Naive thymus-derived CD4-positive, alpha-beta T cell (primary cell): ENCODE measurements at regions not wholly inside any gene's neighbourhood (a gene's known extent, or its start where the extent isn't known, plus 50 kb on each side); places are given as distances from the start of the nearest gene placed in this dataset.

Experiments
- ATAC-seq: fragments of 150-1000 bp; cut with Tn5 transposase; 2 replicates; pipeline ENCODE4 v1.10.0; 2021; ENCODE audit warnings: mild to moderate bottlenecking, moderate library complexity
- CTCF ChIA-PET: fragments of 350-600 bp; sonication (Branson Sonifier 250); formaldehyde crosslinking; loops from one replicate; lab custom pipeline; 2021; ENCODE audit warnings: antibody characterized with exemption; lab: Charles Lee
- POLR2A ChIA-PET: fragments of 350-600 bp; sonication (Branson Sonifier 250); formaldehyde crosslinking; loops from one replicate; lab custom pipeline; 2021; ENCODE audit warnings: antibody characterized with exemption, inconsistent platforms; lab: Charles Lee
- DNase-seq, 9 donors: peaks; one replicate each; pipeline versions ENCODE4 v3.0.0 to v3.0.0-alpha.2; 2020 to 2022; ENCODE audit warnings: mixed read lengths in 1 of 9
- H3K27ac ChIP-seq: one replicate; pipeline ENCODE4 v1.7.0; 2013; ENCODE audit warnings: mild to moderate bottlenecking, low read depth, low read length, moderate library complexity
- H3K27me3 ChIP-seq, 2 donors: one replicate each; pipeline ENCODE4 v1.7.0; 2013; ENCODE audit warnings: low read length in 2 of 2, mild to moderate bottlenecking in 2 of 2, moderate library complexity in 2 of 2; ENCODE audit not compliant: control insufficient read depth in 2 of 2, insufficient read depth in 2 of 2
- H3K36me3 ChIP-seq, 3 experiments: 1 replicate in 2 of 3; 2 replicates in 1 of 3; pipeline ENCODE4 v1.7.0; 2013; ENCODE audit warnings: low read length in 3 of 3, mild to moderate bottlenecking in 3 of 3, moderate library complexity in 1 of 3; ENCODE audit not compliant: insufficient read depth in 3 of 3, control insufficient read depth in 2 of 3
- H3K4me1 ChIP-seq, 2 donors: one replicate each; pipeline ENCODE4 v1.7.0; 2013; ENCODE audit warnings: low read length in 2 of 2, mild to moderate bottlenecking in 2 of 2, moderate library complexity in 1 of 2; ENCODE audit not compliant: control insufficient read depth in 2 of 2, insufficient read depth in 2 of 2
- H3K4me3 ChIP-seq: 2 replicates; pipeline ENCODE4 v1.7.0; 2013; ENCODE audit warnings: mild to moderate bottlenecking, low read length
- H3K9me3 ChIP-seq, 3 experiments: 1 replicate in 2 of 3; 2 replicates in 1 of 3; pipeline ENCODE4 v1.7.0; 2013; ENCODE audit warnings: low read length in 3 of 3; ENCODE audit not compliant: control insufficient read depth in 2 of 3
- H3K27ac Mint-ChIP-seq, 9 donors: one replicate each; pipeline ENCODE4 v1.8.0; 2020 to 2022; ENCODE audit warnings: mixed read lengths in 9 of 9, mild to moderate bottlenecking in 8 of 9, moderate library complexity in 5 of 9, inconsistent platforms in 2 of 9
- H3K27me3 Mint-ChIP-seq, 5 donors: one replicate each; pipeline ENCODE4 v1.8.0; 2021 to 2022; ENCODE audit warnings: mixed read lengths in 5 of 5, mild to moderate bottlenecking in 1 of 5
- H3K36me3 Mint-ChIP-seq, 5 donors: one replicate each; pipeline ENCODE4 v1.8.0; 2020 to 2022; ENCODE audit warnings: mixed read lengths in 5 of 5, mild to moderate bottlenecking in 3 of 5, inconsistent platforms in 1 of 5
- H3K4me1 Mint-ChIP-seq, 7 donors: one replicate each; pipeline ENCODE4 v1.8.0; 2020 to 2022; ENCODE audit warnings: mixed read lengths in 7 of 7, mild to moderate bottlenecking in 3 of 7, inconsistent platforms in 1 of 7
- H3K4me3 Mint-ChIP-seq, 10 donors: one replicate each; pipeline ENCODE4 v1.8.0; 2020 to 2022; ENCODE audit warnings: mild to moderate bottlenecking in 10 of 10, mixed read lengths in 10 of 10, moderate library complexity in 6 of 10, inconsistent platforms in 2 of 10
- H3K9me3 Mint-ChIP-seq, 11 donors: one replicate each; pipeline ENCODE4 v1.8.0; 2020 to 2022; ENCODE audit warnings: mixed read lengths in 11 of 11, mild to moderate bottlenecking in 4 of 11, inconsistent platforms in 1 of 11, moderate library complexity in 1 of 11
- intact Hi-C, 2 donors: fragments of 100-400 bp; cut with micrococcal nuclease; formaldehyde crosslinking; loops; one replicate each; pipeline ENCODE4 v1.15.1; 2023

DNA sequence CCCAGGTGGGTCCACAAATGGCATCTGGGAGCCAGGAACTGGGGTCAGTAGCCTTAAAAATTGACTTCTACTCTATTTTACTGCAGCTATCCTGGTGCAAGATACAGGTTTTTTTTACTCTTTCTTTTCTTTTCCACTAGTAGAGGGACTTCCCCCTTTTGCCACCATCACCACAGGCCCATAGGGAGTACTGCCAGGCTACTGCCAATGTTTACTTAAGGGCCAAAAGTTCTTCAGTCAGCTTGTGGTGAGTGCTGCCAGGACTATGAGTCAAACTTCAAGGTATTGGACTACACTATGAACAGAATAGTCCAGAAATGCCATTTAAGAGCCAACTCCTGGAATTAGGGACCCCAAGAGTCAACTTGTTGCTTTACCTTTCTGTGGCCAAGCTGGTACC lies 94.7 kb downstream of the EDA2R start:
- CTCF ChIA-PET = no interaction called here
- POLR2A ChIA-PET = no interaction called here
- H3K27me3 Mint-ChIP-seq = no peaks in the 10 kb centered on the region
- no peaks in the 10 kb centered on the region for H3K4me1 Mint-ChIP-seq
- no peak overlapping the region for H3K27ac Mint-ChIP-seq
- Histone ChIP-seq H3K27ac (no peak overlapping the region), H3K27me3 (no peaks in the 10 kb centered on the region), H3K4me1 (no peaks in the 10 kb centered on the region), H3K4me3 (no peak overlapping the region), H3K9me3 (no peaks in the 10 kb centered on the region), H3K36me3 (no peaks in the 10 kb centered on the region)
- DNase-seq (no peak), ATAC-seq (no peak)
- no peak overlapping the region for H3K4me3 Mint-ChIP-seq
- intact Hi-C loops = no loop called here
- H3K9me3 Mint-ChIP-seq = peaks cover 0 to 2% (median 0%) of the 10 kb centered on the region in 11 donors
- no peaks in the 10 kb centered on the region for H3K36me3 Mint-ChIP-seq

DNA sequence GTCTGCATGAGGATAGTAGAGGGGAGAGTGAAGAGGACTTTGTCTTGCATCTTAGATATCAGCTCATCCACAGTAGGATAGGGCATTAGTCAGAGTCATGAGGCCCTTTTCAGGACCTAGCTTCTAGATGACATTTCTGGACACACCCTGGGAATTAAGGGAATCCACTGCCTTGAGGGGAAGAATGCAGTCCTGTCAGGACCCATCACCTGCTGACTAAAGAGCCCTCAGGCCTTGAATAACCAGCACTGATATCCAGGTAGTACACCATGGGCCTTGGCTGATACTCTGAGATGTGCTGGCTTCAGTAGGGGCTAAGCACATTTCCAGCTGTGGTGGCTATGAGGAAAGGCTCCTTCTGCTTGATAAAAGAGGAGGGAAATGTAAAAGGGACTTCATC lies 134.4 kb downstream of the EDA2R start:
- no peak for DNase-seq
- intact Hi-C loops = no loop called here
- Histone ChIP-seq H3K4me3 (no peak overlapping the region), H3K4me1 (no peaks in the 10 kb centered on the region), H3K36me3 (no peaks in the 10 kb centered on the region), H3K27ac (no peak overlapping the region), H3K27me3 (no peaks in the 10 kb centered on the region), H3K9me3 (no peaks in the 10 kb centered on the region)
- H3K4me3 Mint-ChIP-seq = no peak overlapping the region
- no peak for ATAC-seq
- POLR2A ChIA-PET = interaction anchor here (0.6 kb wide), 1 partner anchor 877 kb away, joined by 4 read pairs; no protein-coding TSS in a partner anchor
- no peaks in the 10 kb centered on the region for H3K36me3 Mint-ChIP-seq
- peaks cover 0 to 4% (median 0%) of the 10 kb centered on the region in 5 donors for H3K27me3 Mint-ChIP-seq
- H3K4me1 Mint-ChIP-seq = no peaks in the 10 kb centered on the region
- no peak overlapping the region for H3K27ac Mint-ChIP-seq
- H3K9me3 Mint-ChIP-seq = peaks cover 0 to 9% (median 0%) of the 10 kb centered on the region in 11 donors
- CTCF ChIA-PET = no interaction called here

DNA sequence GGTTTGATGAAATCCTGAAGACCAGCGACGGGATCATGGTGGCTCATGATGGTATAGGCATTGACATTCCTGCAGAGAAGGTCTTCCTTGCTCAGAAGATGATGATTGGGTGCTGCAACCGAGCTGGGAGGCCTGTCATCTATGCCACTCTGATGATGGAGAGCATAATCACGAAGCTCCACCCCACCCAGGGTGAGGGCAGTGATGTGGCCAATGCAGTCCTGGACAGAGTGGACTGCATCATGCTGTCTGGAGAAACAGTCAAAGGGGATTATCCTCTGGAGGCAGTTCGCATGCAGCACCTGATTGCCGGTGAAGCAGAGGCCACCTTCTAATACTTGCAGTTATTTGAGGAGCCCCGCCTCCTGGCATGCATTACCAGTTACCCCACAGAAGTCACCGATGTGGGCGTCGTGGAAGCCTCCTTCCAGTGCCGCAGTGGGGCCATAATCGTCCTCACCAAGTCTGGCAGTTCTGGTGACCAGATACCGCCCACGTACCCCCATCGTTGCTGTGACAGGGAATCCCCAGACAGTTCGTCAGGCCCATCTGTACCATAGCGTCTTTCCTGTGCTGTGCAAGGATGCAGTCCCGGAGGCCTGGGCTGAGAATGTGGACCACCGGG lies 140.1 kb downstream of the EDA2R start:
- no peak overlapping the region for H3K27ac ChIP-seq
- no peak overlapping the region for H3K27ac Mint-ChIP-seq
- no peak overlapping the region for H3K4me3 ChIP-seq
- no peaks in the 10 kb centered on the region for H3K4me1 ChIP-seq
- H3K9me3 ChIP-seq = no peaks in the 10 kb centered on the region
- intact Hi-C loops = no loop called here
- peaks cover 0 to 2% (median 0%) of the 10 kb centered on the region in 11 donors for H3K9me3 Mint-ChIP-seq
- no peaks in the 10 kb centered on the region for H3K27me3 Mint-ChIP-seq
- ChIA-PET POLR2A (no interaction called here), CTCF (no interaction called here)
- DNase-seq = no peak
- H3K27me3 ChIP-seq = no peaks in the 10 kb centered on the region
- H3K36me3 ChIP-seq = no peaks in the 10 kb centered on the region
- ATAC-seq = no peak
- no peak overlapping the region for H3K4me3 Mint-ChIP-seq
- no peaks in the 10 kb centered on the region for H3K36me3 Mint-ChIP-seq
- H3K4me1 Mint-ChIP-seq = no peaks in the 10 kb centered on the region

DNA sequence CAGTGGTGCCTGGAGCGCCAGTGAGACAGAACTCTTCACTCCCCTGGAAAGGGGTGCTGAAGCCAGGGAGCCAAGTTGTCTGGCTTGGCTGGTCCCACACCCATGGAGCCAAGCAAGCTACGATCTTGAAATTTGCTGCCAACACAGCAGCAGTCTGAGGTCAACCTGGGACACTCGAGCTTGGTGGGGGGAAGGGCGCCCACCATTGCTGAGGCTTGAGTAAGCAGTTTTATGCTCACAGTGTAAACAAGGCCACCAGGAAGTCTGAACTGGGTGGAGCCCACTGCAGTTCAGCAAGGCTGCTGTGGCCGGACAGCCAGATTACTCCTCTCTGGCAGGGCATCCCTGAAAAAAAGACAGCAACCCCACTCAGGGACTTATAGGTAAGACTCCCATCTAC lies 149.5 kb downstream of the EDA2R start:
- Histone ChIP-seq H3K4me3 (no peak overlapping the region), H3K9me3 (no peaks in the 10 kb centered on the region), H3K36me3 (no peaks in the 10 kb centered on the region), H3K27me3 (no peaks in the 10 kb centered on the region), H3K4me1 (no peaks in the 10 kb centered on the region), H3K27ac (no peak overlapping the region)
- H3K4me3 Mint-ChIP-seq = no peak overlapping the region
- no peaks in the 10 kb centered on the region for H3K4me1 Mint-ChIP-seq
- CTCF ChIA-PET = no interaction called here
- peaks cover 0 to 7% (median 0%) of the 10 kb centered on the region in 11 donors for H3K9me3 Mint-ChIP-seq
- intact Hi-C loops = no loop called here
- DNase-seq (no peak), ATAC-seq (no peak)
- no peaks in the 10 kb centered on the region for H3K36me3 Mint-ChIP-seq
- POLR2A ChIA-PET = no interaction called here
- no peak overlapping the region for H3K27ac Mint-ChIP-seq
- peaks cover 0 to 5% (median 0%) of the 10 kb centered on the region in 5 donors for H3K27me3 Mint-ChIP-seq
